Uterus (tissue), 2 donors: ENCODE measurements at regions not wholly inside any gene's neighbourhood (a gene's known extent, or its start where the extent isn't known, plus 50 kb on each side); places are given as distances from the start of the nearest gene placed in this dataset.

ENCODE experiments used
- CTCF ChIP-seq, 4 experiments: fragments of 200-600 bp in 2 of 4; fragments of 450-650 bp in 2 of 4; sonication (generic) in 2 of 4; IDR thresholded peaks; one replicate each; pipeline ENCODE4 v1.5.1; 2016 to 2019; ENCODE audit warnings: antibody characterized with exemption in 4 of 4, mild to moderate bottlenecking in 2 of 4, moderate library complexity in 1 of 4
- POLR2A ChIP-seq, 2 donors: fragments of 450-650 bp; IDR thresholded peaks; one replicate each; pipeline ENCODE4 v1.6.1; 2016; ENCODE audit warnings: antibody characterized with exemption in 2 of 2, mild to moderate bottlenecking in 1 of 2, moderate library complexity in 1 of 2

GRCh38 chr22:44617828-44618227 lies 84.2 kb upstream of the PRR5 start:
- TF ChIP-seq CTCF (IDR thresholded peaks at IDR 0.05) (no peak), POLR2A (IDR thresholded peaks at IDR 0.05) (no peak)
